ENCODE measurements at regions not wholly inside any gene's neighbourhood (a gene's known extent, or its start where the extent isn't known, plus 50 kb on each side); places are given as distances from the start of the nearest gene placed in this dataset.

DNA sequence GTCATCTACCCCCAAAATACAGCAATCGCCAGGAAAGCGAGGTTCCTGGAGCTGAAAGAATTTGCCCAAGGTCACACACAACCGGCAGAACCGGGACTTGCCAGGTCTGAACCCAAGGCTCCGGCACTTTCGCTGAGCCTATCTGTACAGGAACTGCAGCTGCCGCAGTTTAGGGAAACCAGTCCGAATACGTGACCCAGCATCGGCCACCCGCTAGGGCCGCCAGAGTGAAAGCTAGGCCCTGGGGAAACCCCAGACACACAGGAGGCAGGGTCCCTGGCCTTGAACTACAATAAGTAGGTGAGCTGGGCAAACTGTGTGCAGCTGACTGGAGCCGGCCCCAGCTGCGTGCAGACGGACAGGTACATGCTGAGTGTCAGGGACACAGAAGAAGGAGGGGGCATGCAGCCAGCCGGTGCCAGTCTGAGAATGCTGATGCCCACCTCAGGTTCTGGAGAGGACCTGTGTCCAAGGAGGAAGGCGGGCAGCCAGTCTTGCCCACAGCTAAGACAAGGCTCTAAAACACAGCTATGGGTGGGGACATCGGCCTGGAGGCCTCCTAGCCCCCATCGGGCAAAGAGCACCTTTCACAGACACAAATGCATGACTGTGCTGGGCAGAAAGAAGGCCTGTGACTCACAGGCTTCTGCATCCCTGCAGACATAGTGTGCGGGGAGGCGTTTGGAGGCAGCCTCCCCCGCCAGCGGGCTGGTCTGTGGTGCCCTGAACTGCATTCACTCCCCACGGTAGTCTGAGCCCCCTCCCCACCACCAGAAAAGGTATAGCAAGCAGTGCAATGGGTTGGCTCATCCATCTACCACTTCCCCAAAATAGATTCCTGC, 107.4 kb upstream of the ID2 start:
- DNase-seq (ENCODE audit: low spot score) = peak; percentile 54

DNA sequence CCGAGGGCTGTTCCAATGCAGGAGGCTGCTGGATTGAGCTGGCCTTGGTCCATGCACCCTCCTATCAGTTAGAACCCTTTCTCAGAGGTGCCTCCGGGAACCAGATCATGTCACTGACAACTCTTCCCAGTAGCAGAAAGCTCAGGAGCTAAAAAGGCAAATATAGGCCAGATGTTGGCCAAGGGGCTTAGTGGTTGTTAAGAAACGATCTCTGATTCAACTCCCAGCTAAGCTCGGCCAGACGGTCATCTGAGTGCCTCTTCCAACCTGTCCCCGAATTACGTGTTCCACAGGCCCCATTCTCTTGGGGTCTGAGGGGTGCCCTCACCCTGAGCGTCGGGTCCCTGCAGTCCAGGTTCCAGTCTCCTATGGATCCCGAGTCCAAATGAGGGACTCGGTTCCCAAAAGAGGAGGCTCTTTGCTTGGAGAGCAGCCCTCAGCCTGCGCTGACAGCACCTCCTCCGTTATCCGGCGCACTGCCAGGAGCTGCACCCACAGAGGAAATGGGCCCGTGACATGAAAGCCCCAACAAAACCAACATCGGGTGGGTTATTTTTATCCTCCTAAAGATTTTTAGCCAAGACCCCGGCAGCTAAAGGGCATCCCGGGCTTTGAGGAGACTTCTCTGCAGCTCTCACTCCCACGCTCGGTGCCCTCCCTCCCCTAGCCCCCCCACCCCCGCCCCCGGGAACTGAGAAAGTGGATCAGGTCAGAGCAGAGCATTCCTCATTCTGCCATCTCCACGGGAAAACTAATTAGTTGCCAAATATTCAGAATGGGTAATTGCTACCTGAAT, 106.6 kb upstream of the ID2 start:
- no peak for DNase-seq (ENCODE audit: low spot score)

DNA sequence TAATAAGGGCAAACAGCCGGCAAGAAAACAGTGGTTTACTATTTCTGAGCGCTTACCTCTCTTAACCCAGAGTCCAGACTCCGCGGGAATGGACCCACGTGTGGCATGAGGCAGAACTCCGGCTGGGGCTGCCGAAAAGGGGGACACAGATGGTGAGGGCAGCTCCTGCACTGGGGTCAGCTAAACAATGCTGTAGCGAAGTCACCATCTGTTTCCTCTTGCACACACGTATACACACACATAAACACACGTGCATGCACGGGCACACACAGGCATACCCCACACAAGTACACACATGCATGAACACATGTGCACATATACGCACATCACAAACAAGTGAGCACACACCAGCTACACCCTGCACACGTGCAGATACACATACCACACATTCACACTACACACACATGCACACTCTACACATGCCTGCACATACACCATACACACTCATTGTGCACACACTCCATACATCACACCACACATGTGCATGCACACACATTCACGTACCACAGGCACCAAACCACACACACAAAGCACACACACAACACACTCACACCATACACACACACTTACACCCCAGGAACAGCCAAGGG, 105.9 kb upstream of the ID2 start:
- no peak for DNase-seq (ENCODE audit: low spot score)

DNA sequence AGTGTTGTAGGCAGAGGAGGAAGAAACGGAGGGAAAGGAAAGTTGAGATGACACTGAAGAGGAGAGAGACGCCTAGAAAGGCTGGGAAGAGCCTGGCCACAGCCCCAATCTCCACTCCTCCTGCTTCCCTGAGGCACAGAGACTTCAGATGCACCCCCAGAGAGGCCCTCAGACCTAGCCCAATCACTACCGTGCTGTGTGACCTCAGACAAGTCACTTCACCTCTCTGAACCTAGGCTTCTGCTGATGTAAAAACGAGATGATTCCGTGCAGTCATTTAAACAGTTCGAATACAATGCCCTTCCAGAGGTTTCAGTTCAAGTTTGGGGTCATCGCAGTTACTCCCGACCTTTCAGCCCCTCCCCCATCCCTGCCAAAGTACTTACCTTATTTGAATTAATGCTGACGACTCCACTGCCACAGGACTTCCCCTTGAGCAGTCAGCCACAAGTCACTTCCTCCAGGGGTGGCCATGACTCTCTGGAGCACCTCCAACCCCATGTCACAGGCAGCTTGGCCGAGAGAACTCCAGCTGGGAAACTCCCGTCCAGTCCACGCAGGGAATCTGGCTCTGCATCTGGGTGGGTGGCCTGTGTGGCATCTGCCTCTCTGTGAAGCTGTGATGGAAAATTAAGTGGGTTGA, 105.2 kb upstream of the ID2 start:
- no peak for DNase-seq (ENCODE audit: low spot score)

DNA sequence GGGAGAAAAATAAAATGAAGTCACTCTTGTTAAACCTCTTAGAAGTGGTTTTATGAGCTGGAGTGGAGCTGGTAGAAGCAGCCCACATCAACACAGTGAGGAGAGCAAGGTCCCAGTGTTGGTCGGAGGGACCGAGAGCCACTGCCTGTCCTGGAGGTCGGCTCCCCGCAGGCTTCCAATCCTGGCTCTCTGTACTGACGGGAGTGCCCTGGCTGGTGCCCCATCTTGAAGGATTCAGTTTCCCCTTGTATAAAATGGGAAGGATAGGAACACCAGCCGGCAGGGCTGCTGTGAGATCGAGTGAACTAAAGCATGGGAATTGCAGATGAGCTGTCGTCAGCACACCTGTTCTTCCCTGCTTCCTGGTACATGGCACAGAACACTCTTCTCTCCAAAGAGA, 104.3 kb upstream of the ID2 start:
- DNase-seq (ENCODE audit: low spot score) = no peak

DNA sequence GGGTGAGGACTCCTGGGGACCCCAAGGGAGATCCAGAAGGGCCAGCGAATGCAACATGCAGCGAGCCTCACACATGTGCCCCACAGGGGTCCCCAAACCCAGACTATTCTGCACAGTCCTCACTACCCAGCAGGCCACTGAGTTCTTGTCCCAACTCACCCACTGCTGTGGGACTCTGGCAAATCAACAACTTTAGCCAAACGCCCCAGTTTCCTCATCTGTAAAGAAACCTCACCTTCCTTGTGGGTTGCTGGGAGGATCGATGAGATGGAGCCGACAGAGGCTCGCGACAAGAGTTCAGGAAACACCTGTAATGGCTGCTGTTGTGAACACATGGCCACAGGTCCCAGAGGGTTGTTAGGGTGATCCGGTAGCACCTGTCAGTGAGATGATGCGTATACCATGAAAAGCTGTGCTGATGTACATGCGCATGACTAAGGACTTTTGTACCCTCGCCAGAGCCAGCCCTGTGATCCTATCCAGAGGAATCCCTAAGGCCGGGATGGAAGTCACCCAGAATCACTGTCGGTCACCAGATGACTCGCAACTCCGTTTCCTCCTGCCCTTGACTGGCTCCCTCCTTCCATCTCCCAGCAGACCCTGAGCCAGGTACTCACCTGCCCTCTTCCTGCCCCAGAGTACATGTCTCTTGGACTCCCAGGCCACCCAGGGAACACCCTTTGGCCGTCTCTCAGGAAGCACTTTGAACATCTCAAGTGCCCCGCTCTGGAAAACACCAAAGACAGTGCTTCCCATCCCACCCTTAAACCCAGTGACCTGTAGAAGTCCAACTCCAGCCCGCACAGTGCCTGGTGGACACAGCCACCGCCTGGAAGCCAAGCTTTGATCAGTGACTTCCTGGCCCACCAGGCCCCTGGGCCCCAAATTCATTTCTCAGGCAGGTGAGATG, 103.3 kb upstream of the ID2 start:
- no peak for DNase-seq (ENCODE audit: low spot score)

DNA sequence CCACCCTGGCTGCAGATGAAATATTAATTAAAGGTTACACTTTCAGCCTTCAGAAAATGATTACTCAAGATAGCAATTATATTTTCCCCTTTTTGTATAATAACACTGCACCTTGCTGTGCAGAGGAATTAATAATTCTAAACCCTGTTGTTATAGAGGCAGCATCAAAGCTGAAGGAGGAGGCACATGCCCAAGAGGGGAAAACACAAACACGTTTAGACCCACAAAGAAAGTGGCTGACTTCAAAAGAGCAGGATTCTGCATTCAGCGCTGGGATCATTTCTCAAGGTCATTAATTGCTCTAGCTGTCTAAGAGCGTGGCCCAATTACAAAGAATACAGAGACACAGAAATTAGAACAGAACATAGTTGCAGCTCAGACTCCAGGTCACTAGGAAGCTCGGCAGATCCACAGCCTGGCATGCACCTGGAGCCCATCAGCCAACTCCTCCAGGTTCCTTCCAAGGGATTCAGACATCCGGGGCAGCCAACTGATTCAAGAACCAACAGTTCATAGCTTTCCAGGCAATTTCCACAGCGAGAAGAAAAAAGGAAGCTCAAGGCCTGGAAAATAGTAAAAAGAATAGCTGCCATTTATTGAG, 102.3 kb upstream of the ID2 start:
- DNase-seq (ENCODE audit: low spot score) = no peak

DNA sequence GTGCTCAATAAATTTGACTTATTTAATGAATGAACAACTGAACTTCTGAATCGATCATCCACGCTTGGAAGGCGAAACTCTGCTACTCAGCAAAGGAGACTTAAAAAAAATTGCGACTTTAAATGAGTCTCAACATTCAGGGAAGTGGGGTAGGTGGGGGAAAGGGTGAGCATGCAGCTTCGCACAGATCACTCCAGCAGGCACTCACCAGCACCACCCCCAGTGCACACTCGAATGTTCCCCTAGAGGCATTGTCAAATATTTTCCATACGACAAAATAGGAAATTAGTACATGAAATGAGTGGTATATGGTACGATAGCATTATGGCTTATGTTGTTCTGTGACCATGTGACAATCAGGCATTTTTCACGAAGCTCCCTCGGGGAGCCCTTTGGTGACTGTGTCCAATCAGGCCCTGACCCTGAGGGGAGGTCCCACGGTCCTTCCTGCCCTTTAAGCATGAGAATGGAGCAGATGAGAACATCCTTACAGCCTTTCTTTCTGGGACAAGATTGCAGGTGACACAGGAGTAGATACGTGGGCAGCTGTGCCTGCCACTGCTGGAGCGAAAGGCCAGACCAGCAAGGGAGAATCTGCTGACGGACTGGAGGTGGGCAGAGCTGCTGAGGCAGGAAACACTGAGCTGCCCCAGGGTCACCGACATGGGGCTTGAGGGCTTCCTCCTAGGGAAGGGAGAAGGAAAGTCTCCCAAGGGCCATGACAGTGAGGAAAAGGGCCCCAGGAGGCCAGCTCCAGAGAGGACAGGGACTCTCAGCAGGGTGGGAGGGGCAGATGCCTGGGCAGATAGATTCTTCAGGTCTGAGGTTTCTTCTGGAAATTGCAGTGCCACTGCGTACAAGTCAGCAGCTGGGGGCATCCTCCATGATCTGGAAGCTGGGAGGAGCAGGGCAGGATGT, 101.3 kb upstream of the ID2 start:
- DNase-seq (ENCODE audit: low spot score) = no peak

DNA sequence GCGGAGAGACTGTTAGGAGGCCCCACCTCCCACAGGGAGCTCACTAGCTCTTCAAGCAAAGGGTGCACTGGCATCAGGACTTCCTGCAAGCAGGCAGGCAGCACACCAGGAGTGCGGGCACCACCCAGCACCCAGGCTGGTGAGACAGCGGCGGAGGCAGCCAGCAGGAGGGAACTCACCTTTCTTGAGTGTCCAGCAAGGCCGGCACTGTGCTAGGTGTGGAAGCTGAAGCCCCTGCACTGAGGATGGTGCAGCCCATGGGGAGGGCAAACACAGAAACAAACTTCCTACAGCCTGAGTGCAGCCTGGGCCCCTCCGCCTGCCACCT, 100.7 kb upstream of the ID2 start:
- DNase-seq (ENCODE audit: low spot score) = no peak

DNA sequence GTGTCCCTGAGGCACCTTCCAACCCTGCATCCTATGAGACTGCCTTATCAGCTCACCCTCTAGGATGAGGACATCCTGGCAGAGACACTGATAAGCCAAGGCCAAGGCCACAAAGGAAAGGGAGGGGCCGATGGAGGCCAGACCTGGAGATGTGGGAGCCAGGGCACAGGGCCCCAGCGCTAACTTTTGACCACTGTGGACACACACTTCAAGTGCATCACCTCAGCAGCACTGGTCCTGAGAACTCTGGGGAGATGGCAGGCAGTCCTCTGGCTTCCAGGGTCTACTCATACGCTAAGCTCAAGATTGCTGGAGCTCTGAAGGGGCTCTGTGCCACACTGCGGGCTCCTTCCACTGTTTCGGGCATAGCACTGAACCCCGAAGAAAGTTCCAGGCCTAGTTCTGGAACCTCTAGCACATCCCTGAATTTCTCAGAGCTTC, 100.2 kb upstream of the ID2 start:
- DNase-seq (ENCODE audit: low spot score) = no peak

DNA sequence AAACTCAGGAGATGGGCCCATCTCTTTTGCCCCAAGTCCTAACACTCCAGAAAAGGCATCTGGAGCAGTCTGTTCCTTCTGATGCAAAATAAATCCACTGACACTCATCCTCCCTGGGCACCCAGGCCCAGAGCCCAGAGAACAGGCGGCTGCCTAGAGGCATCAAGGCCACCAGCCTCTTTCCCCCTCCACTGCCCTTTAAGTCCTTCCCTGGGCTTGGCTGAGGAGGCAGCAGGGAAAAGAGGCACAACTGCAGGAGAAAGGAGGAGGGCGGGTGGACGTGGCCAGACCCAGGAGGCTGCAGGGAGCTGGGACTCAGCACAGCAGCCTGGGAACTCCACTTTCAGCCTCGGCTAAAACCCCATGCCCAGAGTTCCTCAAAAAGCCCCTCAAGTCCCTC, 99.7 kb upstream of the ID2 start:
- DNase-seq (ENCODE audit: low spot score) = no peak

DNA sequence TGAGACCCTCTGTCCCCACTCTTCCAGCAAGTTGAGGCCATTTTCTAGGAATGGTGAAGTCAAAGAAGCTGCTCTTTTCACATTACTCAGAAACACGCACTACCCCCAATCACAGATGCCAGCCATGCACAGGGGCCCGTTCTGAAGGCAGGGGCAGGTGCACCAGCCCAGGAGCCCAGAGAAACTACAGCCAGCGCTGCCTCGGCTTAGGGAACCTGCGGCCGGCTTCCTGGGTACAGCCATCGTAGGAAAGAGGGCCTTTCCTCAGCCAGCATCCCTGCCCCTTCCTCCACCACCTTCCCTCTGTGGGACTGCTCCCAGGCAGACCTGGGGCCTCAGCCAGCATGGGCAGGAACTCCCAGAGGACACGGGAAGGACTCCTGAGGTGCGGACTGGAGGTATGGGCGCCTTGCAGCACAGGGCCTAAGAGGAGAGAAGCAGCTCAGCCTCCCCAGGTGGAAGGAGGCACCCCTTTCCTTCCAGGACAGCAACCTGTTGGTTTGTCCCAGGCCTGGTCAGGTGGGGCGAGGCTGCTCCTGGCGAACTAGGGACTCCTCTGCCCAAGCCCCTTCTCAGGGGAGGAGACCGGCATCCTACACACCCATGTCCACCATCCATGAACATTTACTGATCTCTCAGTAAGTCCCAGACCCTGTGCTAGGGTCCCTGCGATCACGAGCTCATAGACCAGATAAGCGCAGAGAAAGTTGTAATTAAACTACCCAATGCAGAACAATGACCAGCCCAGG, 99.0 kb upstream of the ID2 start:
- DNase-seq (ENCODE audit: low spot score) = no peak

DNA sequence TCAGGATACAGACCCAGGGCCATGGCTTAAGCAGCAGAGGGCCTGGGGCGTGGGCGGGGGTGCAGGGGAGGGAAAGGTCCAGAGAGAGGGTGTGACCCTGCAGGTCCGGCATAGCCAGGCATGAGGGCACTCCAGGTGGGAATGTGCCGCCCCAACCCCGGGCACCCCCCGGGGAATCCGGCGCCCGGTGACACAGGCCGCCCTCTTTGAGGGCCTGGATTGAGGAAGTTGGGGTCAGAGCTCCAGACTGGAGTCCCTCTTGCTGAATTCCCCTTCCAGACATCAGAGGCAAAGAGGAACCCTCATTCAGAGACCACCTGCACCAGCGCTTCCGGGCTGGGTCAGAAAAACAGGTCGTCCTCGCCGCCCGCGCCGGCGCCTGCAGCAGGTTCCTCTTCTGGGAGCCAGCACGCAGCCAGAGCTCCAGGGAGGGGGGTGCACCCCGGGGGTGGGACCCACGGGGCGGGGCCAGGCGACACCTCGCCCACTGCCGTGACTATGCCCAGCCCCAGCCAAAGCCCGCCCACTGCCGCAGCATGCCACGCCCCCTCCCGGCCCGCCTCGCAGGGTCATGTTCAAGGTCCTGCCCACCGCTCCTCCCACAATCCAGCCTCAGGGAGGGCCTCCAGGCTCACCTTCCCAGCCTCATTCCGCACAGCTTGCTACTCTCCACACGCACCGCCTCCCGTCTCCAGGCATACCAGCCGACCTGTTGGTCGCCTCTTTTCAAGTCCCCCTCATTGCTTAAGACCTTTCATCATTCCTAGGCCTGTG, 98.3 kb upstream of the ID2 start:
- DNase-seq (ENCODE audit: low spot score) = no peak

DNA sequence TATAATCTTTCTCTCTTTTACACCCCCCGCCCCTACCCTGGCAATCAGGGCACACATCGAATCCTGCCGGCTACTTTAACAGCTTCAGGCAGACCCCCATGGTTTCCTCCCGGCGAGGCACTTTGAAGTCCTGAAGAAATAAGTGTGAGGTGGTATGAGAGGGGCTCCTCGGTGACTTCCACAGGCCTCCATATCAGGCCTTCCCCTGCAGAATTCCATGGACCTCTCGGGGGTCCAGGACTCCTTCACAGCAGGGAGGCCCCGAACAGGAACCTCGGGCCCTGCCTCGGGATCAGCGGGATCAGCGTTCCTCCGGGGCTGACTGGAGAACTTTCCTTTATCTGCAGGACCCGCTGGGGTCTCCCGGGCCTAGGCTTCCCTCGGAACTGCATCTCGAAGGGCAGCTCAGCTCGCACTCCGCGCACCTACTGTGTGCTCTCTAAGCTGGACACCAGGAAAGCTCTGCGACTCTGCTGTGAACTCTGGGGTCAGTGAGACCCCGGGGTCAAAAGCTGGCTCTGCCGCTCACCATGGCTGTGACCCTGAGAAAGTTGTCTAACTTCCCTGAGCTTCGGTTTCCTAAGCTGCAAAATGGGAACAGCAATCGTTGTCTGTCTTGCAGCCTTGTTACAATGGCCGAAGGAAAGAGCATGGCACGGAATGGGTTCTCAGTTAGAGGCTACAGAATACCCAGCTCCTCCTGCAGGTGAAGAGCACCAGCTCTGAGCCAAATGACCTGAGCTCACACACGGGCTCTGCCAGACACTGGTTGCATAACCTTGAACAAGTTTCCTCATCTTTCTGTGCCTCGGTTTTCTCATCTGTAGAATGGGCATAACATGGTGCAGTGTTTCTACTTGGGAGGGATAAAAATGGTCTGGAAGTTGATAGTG, 97.4 kb upstream of the ID2 start:
- no peak for DNase-seq (ENCODE audit: low spot score)

DNA sequence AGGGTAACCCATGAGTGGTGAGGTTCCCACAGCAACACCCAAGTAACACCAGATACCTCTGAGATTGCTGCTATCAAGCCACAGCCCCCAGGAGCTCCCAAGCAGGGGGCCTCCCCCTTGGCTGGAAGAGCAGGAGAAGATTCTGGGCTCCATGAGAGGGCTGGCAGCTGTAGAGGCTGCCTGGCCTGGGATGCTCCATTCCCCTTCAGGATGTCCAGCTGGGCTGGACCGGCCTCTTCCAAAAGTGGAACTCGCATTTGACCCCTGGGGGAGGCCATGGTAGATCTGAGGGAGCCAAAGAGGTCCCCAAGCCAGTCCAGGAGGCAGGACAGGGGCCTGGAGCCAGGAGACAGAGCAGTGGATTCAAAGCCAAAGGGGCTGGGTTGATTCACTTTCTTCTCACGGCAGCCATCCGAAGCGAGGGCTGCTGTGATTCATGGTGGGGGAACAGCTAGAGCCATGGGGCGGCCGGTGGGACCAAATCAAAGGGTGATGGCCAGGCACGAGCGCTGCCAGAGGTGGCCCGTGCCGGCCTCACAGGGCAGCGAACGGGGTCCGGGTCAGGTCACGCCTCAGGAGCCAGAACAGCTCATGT, 95.3 kb upstream of the ID2 start:
- no peak for DNase-seq (ENCODE audit: low spot score)

DNA sequence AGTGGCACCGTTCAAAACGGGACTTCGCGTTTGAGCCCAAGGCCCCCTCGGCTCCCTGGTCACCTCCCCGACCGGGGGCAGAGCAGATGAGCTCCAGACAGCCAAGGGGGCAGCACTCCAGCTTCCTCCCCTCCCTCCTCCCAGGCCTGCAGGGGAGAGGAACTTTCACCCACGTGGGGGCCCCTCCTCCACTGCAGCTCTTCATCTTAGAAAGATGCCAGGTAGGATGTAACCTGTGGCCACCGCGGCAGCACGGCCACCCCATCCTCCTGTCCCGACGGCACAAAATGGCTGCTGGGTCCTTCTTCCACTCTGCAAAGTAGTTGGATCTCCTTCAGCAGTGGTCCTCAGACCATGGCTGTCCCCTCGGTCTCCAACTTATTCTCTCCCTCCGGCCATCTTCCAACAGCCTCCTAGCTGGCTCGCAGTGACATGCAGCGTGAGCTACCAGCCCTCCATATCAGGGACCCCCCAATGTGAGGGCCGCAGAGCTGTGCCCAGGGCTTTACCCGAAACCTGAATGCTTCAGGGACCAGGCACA, 94.5 kb upstream of the ID2 start:
- no peak for DNase-seq (ENCODE audit: low spot score)

Data from HuH-7.5 (cell line).